CD14-positive monocyte (primary cell): ENCODE measurements at regions not wholly inside any gene's neighbourhood (a gene's known extent, or its start where the extent isn't known, plus 50 kb on each side); places are given as distances from the start of the nearest gene placed in this dataset.

ENCODE experiments used
- DNase-seq, 3 donors: peaks; one replicate each; pipeline ENCODE4 v3.0.0-alpha.2; 2011 to 2022
- H2AFZ ChIP-seq: 2 replicates; pipeline ENCODE4 v1.6.0; 2012; ENCODE audit warnings: mild to moderate bottlenecking, low read depth, low read length, inconsistent platforms; ENCODE audit not compliant: insufficient read depth, poor library complexity, severe bottlenecking
- H3K27ac ChIP-seq, 2 donors: 1 replicate in 1 of 2; 2 replicates in 1 of 2; pipeline ENCODE4 v1.5.1; 2012 to 2013; ENCODE audit warnings: low read length in 2 of 2, control low read depth in 1 of 2, inconsistent platforms in 1 of 2, low read depth in 1 of 2, mild to moderate bottlenecking in 1 of 2
- H3K27me3 ChIP-seq, 2 donors: one replicate each; pipeline versions ENCODE4 v1.6.0 to v1.6.1; 2011 to 2013; ENCODE audit warnings: low read length in 2 of 2; ENCODE audit not compliant: control insufficient read depth in 2 of 2, insufficient read depth in 2 of 2
- H3K36me3 ChIP-seq, 2 donors: replicated peaks in 1 of 2; 1 replicate in 1 of 2; 2 replicates in 1 of 2; pipeline versions ENCODE4 v1.5.1 to v1.6.1; 2012 to 2013; ENCODE audit warnings: low read length in 2 of 2, control low read depth in 1 of 2, inconsistent platforms in 1 of 2, mild to moderate bottlenecking in 1 of 2; ENCODE audit not compliant: insufficient read depth in 2 of 2, control insufficient read depth in 1 of 2
- H3K4me1 ChIP-seq, 2 donors: 1 replicate in 1 of 2; 2 replicates in 1 of 2; pipeline versions ENCODE4 v1.5.1 to v1.6.1; 2012 to 2013; ENCODE audit warnings: low read length in 2 of 2, control low read depth in 1 of 2, inconsistent platforms in 1 of 2, mild to moderate bottlenecking in 1 of 2, moderate library complexity in 1 of 2; ENCODE audit not compliant: insufficient read depth in 2 of 2, control insufficient read depth in 1 of 2
- H3K4me2 ChIP-seq: replicated peaks from 2 replicates; pipeline ENCODE3; 2012; ENCODE audit warnings: low read length, moderate library complexity, mild to moderate bottlenecking; ENCODE audit not compliant: poor library complexity, severe bottlenecking; ENCODE audit errors: extremely low read depth
- H3K4me3 ChIP-seq, 3 experiments: fragments of 200-600 bp in 1 of 3; sonication (generic) in 1 of 3; replicated peaks in 1 of 3; 1 replicate in 2 of 3; 2 replicates in 1 of 3; pipeline ENCODE4 v1.5.1; 2011 to 2013; ENCODE audit warnings: low read length in 3 of 3, mild to moderate bottlenecking in 3 of 3, control low read depth in 2 of 3, low read depth in 2 of 3, inconsistent platforms in 1 of 3, moderate library complexity in 1 of 3
- H3K79me2 ChIP-seq: 2 replicates; pipeline ENCODE4 v1.6.0; 2012; ENCODE audit warnings: mild to moderate bottlenecking, control low read depth, inconsistent platforms, low read length, moderate library complexity; ENCODE audit not compliant: insufficient read depth
- H3K9ac ChIP-seq: 2 replicates; pipeline ENCODE4 v1.6.0; 2017; ENCODE audit warnings: low read length, mild to moderate bottlenecking; ENCODE audit not compliant: insufficient read depth, poor library complexity, severe bottlenecking
- H3K9me3 ChIP-seq, 2 donors: replicated peaks in 1 of 2; 1 replicate in 1 of 2; 2 replicates in 1 of 2; pipeline versions ENCODE4 v1.5.1 to v1.6.1; 2012 to 2013; ENCODE audit warnings: low read length in 2 of 2, control low read depth in 1 of 2; ENCODE audit not compliant: control insufficient read depth in 1 of 2, insufficient read depth in 1 of 2
- H4K20me1 ChIP-seq: 2 replicates; pipeline ENCODE4 v1.6.0; 2012; ENCODE audit warnings: mild to moderate bottlenecking, low read length, control low read depth, moderate library complexity; ENCODE audit not compliant: insufficient read depth
- H3K27ac Mint-ChIP-seq, 7 donors: one replicate each; pipeline ENCODE4 v1.8.0; 2020; ENCODE audit warnings: mild to moderate bottlenecking in 7 of 7, mixed read lengths in 7 of 7, moderate library complexity in 6 of 7, inconsistent platforms in 2 of 7
- H3K27me3 Mint-ChIP-seq, 3 donors: one replicate each; pipeline ENCODE4 v1.8.0; 2021 to 2022; ENCODE audit warnings: low read depth in 3 of 3, mild to moderate bottlenecking in 3 of 3, mixed read lengths in 3 of 3, moderate library complexity in 3 of 3, inconsistent platforms in 1 of 3
- H3K36me3 Mint-ChIP-seq, 2 donors: one replicate each; pipeline ENCODE4 v1.8.0; 2020; ENCODE audit warnings: mixed read lengths in 2 of 2, inconsistent platforms in 1 of 2, mild to moderate bottlenecking in 1 of 2
- H3K4me1 Mint-ChIP-seq: one replicate; pipeline ENCODE4 v1.8.0; 2020; ENCODE audit warnings: mild to moderate bottlenecking, mixed read lengths
- H3K4me3 Mint-ChIP-seq, 2 donors: one replicate each; pipeline ENCODE4 v1.8.0; 2020; ENCODE audit warnings: mild to moderate bottlenecking in 2 of 2, mixed read lengths in 2 of 2, moderate library complexity in 1 of 2
- H3K9me3 Mint-ChIP-seq, 7 donors: one replicate each; pipeline ENCODE4 v1.8.0; 2020 to 2022; ENCODE audit warnings: mixed read lengths in 7 of 7, mild to moderate bottlenecking in 6 of 7, moderate library complexity in 6 of 7, inconsistent platforms in 2 of 7
- WGBS: methylation state at CpG from one replicate; pipeline ENCODE4 v1.1.5; 2013; ENCODE audit warnings: missing lambda C conversion rate; ENCODE audit not compliant: insufficient coverage; 5-methylcytosine and 5-hydroxymethylcytosine counted together
- intact Hi-C, 2 donors: fragments of 100-400 bp; cut with micrococcal nuclease; formaldehyde crosslinking; loops; one replicate each; pipeline versions ENCODE4 v1.15.0 to v1.15.1; 2023
- TF ChIP-seq, protein P1 (sequence below): fragments of 200-600 bp; IDR thresholded peaks from one replicate; pipeline ENCODE4 v1.8.0; 2022; ENCODE audit warnings: antibody characterized with exemption, mild to moderate bottlenecking

DNA sequence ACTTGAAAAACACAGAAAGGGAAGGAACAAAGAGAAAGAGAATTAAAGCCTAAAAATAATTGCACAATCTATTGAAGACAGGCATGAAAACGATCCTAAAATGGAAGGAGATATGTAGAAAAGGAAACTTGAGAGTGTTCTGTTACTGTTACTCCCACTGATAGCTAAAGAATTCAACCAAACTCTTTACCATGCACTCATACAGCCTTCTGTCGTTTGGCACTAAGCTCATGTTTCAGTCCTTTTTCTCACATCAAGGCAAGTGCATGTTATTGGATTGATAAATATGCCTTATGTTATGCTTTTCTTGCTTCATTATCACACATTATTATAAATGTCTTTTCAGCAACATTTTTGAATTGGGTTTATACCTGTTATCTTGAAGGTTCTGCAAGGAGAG is 696.5 kb downstream of the EFNA5 start:
- Mint-ChIP-seq H3K36me3 (no peaks in the 10 kb centered on the region), H3K4me3 (no peak overlapping the region), H3K9me3 (peaks cover 0 to 6% (median 2%) of the 10 kb centered on the region in 7 donors), H3K27ac (no peak overlapping the region), H3K27me3 (peaks cover 0 to 3% (median 0%) of the 10 kb centered on the region in 3 donors), H3K4me1 (no peaks in the 10 kb centered on the region)
- no peak overlapping the region for H2AFZ ChIP-seq
- H4K20me1 ChIP-seq, result no peaks in the 10 kb centered on the region
- no peak for DNase-seq
- H3K27me3 ChIP-seq, result no peaks in the 10 kb centered on the region
- no CpG with 5 or more reads among the region's 2 CpGs for WGBS
- no peaks in the 10 kb centered on the region for H3K9me3 ChIP-seq
- H3K79me2 ChIP-seq, result no peaks in the 10 kb centered on the region
- H3K4me3 ChIP-seq, result no peak overlapping the region
- H3K36me3 ChIP-seq, result no peaks in the 10 kb centered on the region
- TF ChIP-seq, protein P1, sequence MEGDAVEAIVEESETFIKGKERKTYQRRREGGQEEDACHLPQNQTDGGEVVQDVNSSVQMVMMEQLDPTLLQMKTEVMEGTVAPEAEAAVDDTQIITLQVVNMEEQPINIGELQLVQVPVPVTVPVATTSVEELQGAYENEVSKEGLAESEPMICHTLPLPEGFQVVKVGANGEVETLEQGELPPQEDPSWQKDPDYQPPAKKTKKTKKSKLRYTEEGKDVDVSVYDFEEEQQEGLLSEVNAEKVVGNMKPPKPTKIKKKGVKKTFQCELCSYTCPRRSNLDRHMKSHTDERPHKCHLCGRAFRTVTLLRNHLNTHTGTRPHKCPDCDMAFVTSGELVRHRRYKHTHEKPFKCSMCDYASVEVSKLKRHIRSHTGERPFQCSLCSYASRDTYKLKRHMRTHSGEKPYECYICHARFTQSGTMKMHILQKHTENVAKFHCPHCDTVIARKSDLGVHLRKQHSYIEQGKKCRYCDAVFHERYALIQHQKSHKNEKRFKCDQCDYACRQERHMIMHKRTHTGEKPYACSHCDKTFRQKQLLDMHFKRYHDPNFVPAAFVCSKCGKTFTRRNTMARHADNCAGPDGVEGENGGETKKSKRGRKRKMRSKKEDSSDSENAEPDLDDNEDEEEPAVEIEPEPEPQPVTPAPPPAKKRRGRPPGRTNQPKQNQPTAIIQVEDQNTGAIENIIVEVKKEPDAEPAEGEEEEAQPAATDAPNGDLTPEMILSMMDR, result no peak
- no peak overlapping the region for H3K4me2 ChIP-seq
- H3K4me1 ChIP-seq, result no peaks in the 10 kb centered on the region
- no peak overlapping the region for H3K27ac ChIP-seq
- no peak overlapping the region for H3K9ac ChIP-seq
- intact Hi-C loops, result no loop called here

DNA sequence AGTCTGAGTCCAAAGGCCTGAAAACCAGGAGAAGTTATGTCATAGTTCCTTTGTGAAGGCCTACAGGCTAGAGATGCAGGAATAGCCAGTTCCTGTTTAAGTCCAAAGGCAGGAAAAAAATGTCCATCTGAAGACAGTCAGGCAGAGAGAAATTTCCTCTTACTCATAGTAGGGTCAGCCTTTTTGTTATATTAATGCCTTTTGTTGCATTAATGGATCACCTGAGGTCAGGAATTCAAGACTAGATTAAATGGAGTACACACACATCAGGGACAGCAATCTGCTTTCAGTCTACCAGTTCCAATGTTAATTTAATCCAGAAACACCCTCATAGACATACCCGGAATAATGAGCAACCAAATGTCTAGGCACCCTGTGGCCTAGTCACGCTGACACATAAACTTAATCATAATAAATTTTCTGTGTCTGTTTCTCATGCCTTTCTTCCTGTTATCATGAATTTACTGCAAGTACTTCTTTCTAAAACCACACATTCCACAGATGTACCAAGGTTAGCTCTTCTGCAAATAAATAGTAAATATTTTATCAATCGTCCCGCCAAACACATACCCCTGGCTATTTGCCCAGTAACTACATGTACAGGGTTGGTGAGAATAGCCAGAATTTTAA is 703.9 kb downstream of the EFNA5 start:
- H3K27me3 Mint-ChIP-seq, result no peaks in the 10 kb centered on the region
- H3K9me3 Mint-ChIP-seq, result peaks cover 0 to 2% (median 1%) of the 10 kb centered on the region in 7 donors
- DNase-seq, result no peak

More for the DNA sequence above, 703.9 kb downstream of the EFNA5 start:
- H3K4me1 Mint-ChIP-seq, result no peaks in the 10 kb centered on the region
- no peak overlapping the region for H3K27ac ChIP-seq
- H3K79me2 ChIP-seq, result no peaks in the 10 kb centered on the region
- H3K4me1 ChIP-seq, result no peaks in the 10 kb centered on the region
- intact Hi-C loops, result no loop called here
- H3K27me3 ChIP-seq, result no peaks in the 10 kb centered on the region
- TF ChIP-seq, protein P1, result no peak
- H3K27ac Mint-ChIP-seq, result no peak overlapping the region
- H3K4me3 ChIP-seq, result no peak overlapping the region
- H3K9ac ChIP-seq, result no peak overlapping the region
- H3K4me3 Mint-ChIP-seq, result no peak overlapping the region
- WGBS, result 83% methylated on average over 1 of the region's 4 CpGs
- H2AFZ ChIP-seq, result no peak overlapping the region
- no peak overlapping the region for H3K4me2 ChIP-seq
- H3K36me3 Mint-ChIP-seq, result no peaks in the 10 kb centered on the region
- no peaks in the 10 kb centered on the region for H3K36me3 ChIP-seq
- no peaks in the 10 kb centered on the region for H4K20me1 ChIP-seq
- no peaks in the 10 kb centered on the region for H3K9me3 ChIP-seq
